Thyroid gland (tissue), 4 donors: ENCODE measurements at regions not wholly inside any gene's neighbourhood (a gene's known extent, or its start where the extent isn't known, plus 50 kb on each side); places are given as distances from the start of the nearest gene placed in this dataset.

Experiments
- DNase-seq, 2 donors: peaks; one replicate each; pipeline ENCODE4 v3.0.0-alpha.2; 2019
- H3K27ac ChIP-seq, 3 donors: fragments of 200-600 bp; sonication (generic); 1 replicate in 2 of 3; 2 replicates in 1 of 3; pipeline ENCODE4 v1.5.1; 2016 to 2019; ENCODE audit warnings: mild to moderate bottlenecking in 1 of 3, moderate library complexity in 1 of 3
- H3K27me3 ChIP-seq: fragments of 200-600 bp; sonication (generic); one replicate; pipeline ENCODE4 v1.5.1; 2019
- H3K36me3 ChIP-seq, 2 donors: fragments of 200-600 bp; sonication (generic); one replicate each; pipeline ENCODE4 v1.5.1; 2016 to 2019
- H3K4me1 ChIP-seq, 2 donors: fragments of 200-600 bp; sonication (generic); one replicate each; pipeline ENCODE4 v1.5.1; 2017 to 2019
- H3K4me3 ChIP-seq, 3 donors: fragments of 200-600 bp; sonication (generic); replicated peaks in 1 of 3; 1 replicate in 2 of 3; 2 replicates in 1 of 3; pipeline ENCODE4 v1.5.1; 2016; ENCODE audit warnings: mild to moderate bottlenecking in 1 of 3
- H3K9me3 ChIP-seq: fragments of 200-600 bp; sonication (generic); one replicate; pipeline ENCODE4 v1.5.1; 2017
- CTCF ChIP-seq, 6 experiments: fragments of 200-600 bp in 3 of 6; fragments of 450-650 bp in 3 of 6; sonication (generic) in 3 of 6; IDR thresholded peaks; one replicate each; pipeline ENCODE4 v1.5.1; 2016 to 2019; ENCODE audit warnings: antibody characterized with exemption in 6 of 6, mild to moderate bottlenecking in 2 of 6, inconsistent platforms in 1 of 6, moderate library complexity in 1 of 6
- POLR2A ChIP-seq, 2 donors: fragments of 450-650 bp; IDR thresholded peaks; one replicate each; pipeline ENCODE4 v1.6.1; 2017; ENCODE audit warnings: antibody characterized with exemption in 2 of 2, mild to moderate bottlenecking in 2 of 2, moderate library complexity in 1 of 2
- WGBS, 2 donors: methylation state at CpG; one replicate each; pipeline ENCODE4 v1.1.5; 2017; 5-methylcytosine and 5-hydroxymethylcytosine counted together
- intact Hi-C: fragments of 100-400 bp; cut with DNase I; formaldehyde crosslinking; loops from one replicate; pipeline ENCODE4 v1.15.1; 2023

GRCh38 chr6:148179786-148180185, 162.9 kb upstream of the SASH1 start:
- peak; percentile 12 to 61 (median 44) for TF ChIP-seq CTCF (IDR thresholded peaks at IDR 0.05)
- no peak for TF ChIP-seq POLR2A (IDR thresholded peaks at IDR 0.05)
- Histone ChIP-seq H3K27me3 (no peaks in the 10 kb centered on the region), H3K27ac (peak overlapping the region in 2 of 3 donors; percentile 25), H3K36me3 (no peaks in the 10 kb centered on the region), H3K4me1 (peaks cover 0 to 14% of the 10 kb centered on the region in 2 donors), H3K9me3 (no peaks in the 10 kb centered on the region), H3K4me3 (no peak overlapping the region)
- DNase-seq: peak; percentile 40 to 49
- WGBS, 2 donors: 79 to 87% methylated on average over 1 of the region's 1 CpG
- intact Hi-C loops: loop anchor here (5.0 kb wide), 2 partner anchors 73 to 288 kb away; no protein-coding TSS in a partner anchor

- intact Hi-C loops: no loop called here
Observed at GRCh38 chr6:148182378-148182777, 160.3 kb upstream of the SASH1 start.

GRCh38 chr6:148183776-148184175, 158.9 kb upstream of the SASH1 start:
- no peak overlapping the region for H3K27ac ChIP-seq
- no peak for TF ChIP-seq POLR2A (IDR thresholded peaks at IDR 0.05)
- TF ChIP-seq CTCF (IDR thresholded peaks at IDR 0.05): no peak
- intact Hi-C loops: no loop called here
- DNase-seq: no peak
- H3K4me3 ChIP-seq: no peak overlapping the region
- H3K27me3 ChIP-seq: no peaks in the 10 kb centered on the region
- 70 to 75% methylated on average over 2 of the region's 2 CpGs for WGBS, 2 donors
- H3K9me3 ChIP-seq: no peaks in the 10 kb centered on the region
- peaks cover 0 to 10% of the 10 kb centered on the region in 2 donors for H3K4me1 ChIP-seq
- H3K36me3 ChIP-seq: no peaks in the 10 kb centered on the region

More at GRCh38 chr6:148182378-148182777, 160.3 kb upstream of the SASH1 start:
- DNase-seq: no peak
- H3K27ac ChIP-seq: no peak overlapping the region
- H3K9me3 ChIP-seq: no peaks in the 10 kb centered on the region
- WGBS, 2 donors: 86 to 96% methylated on average over 4 of the region's 4 CpGs
- H3K4me3 ChIP-seq: no peak overlapping the region
- no peaks in the 10 kb centered on the region for H3K27me3 ChIP-seq
- no peaks in the 10 kb centered on the region for H3K36me3 ChIP-seq
- no peak for TF ChIP-seq POLR2A (IDR thresholded peaks at IDR 0.05)
- no peak for TF ChIP-seq CTCF (IDR thresholded peaks at IDR 0.05)
- H3K4me1 ChIP-seq: peaks cover 0 to 14% of the 10 kb centered on the region in 2 donors

GRCh38 chr6:148186916-148187315, 155.7 kb upstream of the SASH1 start:
- TF ChIP-seq POLR2A (IDR thresholded peaks at IDR 0.05): no peak
- no peak for TF ChIP-seq CTCF (IDR thresholded peaks at IDR 0.05)
- Histone ChIP-seq H3K9me3 (no peaks in the 10 kb centered on the region), H3K4me1 (peaks cover 7 to 23% of the 10 kb centered on the region in 2 donors), H3K4me3 (no peak overlapping the region), H3K36me3 (no peaks in the 10 kb centered on the region), H3K27ac (no peak overlapping the region), H3K27me3 (no peaks in the 10 kb centered on the region)
- no peak for DNase-seq
- 91 to 93% methylated on average over 5 of the region's 5 CpGs for WGBS, 2 donors
- intact Hi-C loops: no loop called here

- WGBS, 2 donors: 74 to 77% methylated on average over 4 of the region's 4 CpGs
- no peak for DNase-seq
- Histone ChIP-seq H3K27me3 (no peaks in the 10 kb centered on the region), H3K4me1 (peaks cover 25 to 58% of the 10 kb centered on the region in 2 donors), H3K27ac (peak overlapping the region; percentile 92 to 94 (median 94)), H3K9me3 (no peaks in the 10 kb centered on the region), H3K4me3 (no peak overlapping the region), H3K36me3 (no peaks in the 10 kb centered on the region)
- TF ChIP-seq CTCF (IDR thresholded peaks at IDR 0.05) (no peak), POLR2A (IDR thresholded peaks at IDR 0.05) (no peak)
- intact Hi-C loops: no loop called here
Observed at GRCh38 chr6:148192310-148192709, 150.3 kb upstream of the SASH1 start.
